Fibroblast of lung (primary cell): ENCODE measurements at regions not wholly inside any gene's neighbourhood (a gene's known extent, or its start where the extent isn't known, plus 50 kb on each side); places are given as distances from the start of the nearest gene placed in this dataset.

Experiments used
- DNase-seq, 2 donors: peaks; one replicate each; pipeline versions ENCODE4 v3.0.0 to v3.0.0-alpha.2; 2010; ENCODE audit warnings: low read depth in 2 of 2
- H2AFZ ChIP-seq: 2 replicates; pipeline ENCODE4 v1.5.1; 2012; ENCODE audit warnings: low read length, control low read depth, inconsistent platforms
- H3K27ac ChIP-seq: 2 replicates; pipeline ENCODE4 v1.5.1; 2011; ENCODE audit warnings: low read length, control low read depth; ENCODE audit not compliant: insufficient read depth
- H3K27me3 ChIP-seq: 2 replicates; pipeline ENCODE4 v1.5.1; 2011; ENCODE audit warnings: mild to moderate bottlenecking, low read length; ENCODE audit not compliant: control insufficient read depth, insufficient read depth
- H3K36me3 ChIP-seq: 2 replicates; pipeline ENCODE4 v1.5.1; 2011; ENCODE audit warnings: low read length; ENCODE audit not compliant: control insufficient read depth, insufficient read depth
- H3K4me1 ChIP-seq: 2 replicates; pipeline ENCODE4 v1.5.1; 2011; ENCODE audit warnings: low read length; ENCODE audit not compliant: control insufficient read depth, insufficient read depth; ENCODE audit errors: extremely low read depth
- H3K4me2 ChIP-seq: 2 replicates; pipeline ENCODE4 v1.5.1; 2011; ENCODE audit warnings: low read length, control low read depth; ENCODE audit not compliant: insufficient read depth; ENCODE audit errors: extremely low read depth
- H3K4me3 ChIP-seq, 4 experiments: fragments of 200-600 bp in 1 of 4; sonication (generic) in 1 of 4; replicated peaks in 1 of 4; 2 replicates each; pipeline ENCODE4 v1.5.1; 2011 to 2016; ENCODE audit warnings: low read length in 4 of 4, low read depth in 3 of 4, mild to moderate bottlenecking in 3 of 4, control low read depth in 2 of 4, inconsistent platforms in 1 of 4, mixed read lengths in 1 of 4; ENCODE audit not compliant: insufficient read depth in 1 of 4; ENCODE audit errors: control extremely low read depth in 1 of 4
- H3K79me2 ChIP-seq: 2 replicates; pipeline ENCODE4 v1.5.1; 2012; ENCODE audit warnings: mild to moderate bottlenecking, low read length, inconsistent platforms; ENCODE audit not compliant: control insufficient read depth, insufficient read depth
- H3K9ac ChIP-seq: 2 replicates; pipeline ENCODE4 v1.5.1; 2011; ENCODE audit warnings: mild to moderate bottlenecking, low read length, control low read depth; ENCODE audit not compliant: insufficient read depth
- H3K9me3 ChIP-seq: 2 replicates; pipeline ENCODE4 v1.5.1; 2012; ENCODE audit warnings: low read depth, low read length; ENCODE audit not compliant: control insufficient read depth, insufficient read depth
- H4K20me1 ChIP-seq: 2 replicates; pipeline ENCODE4 v1.5.1; 2011; ENCODE audit warnings: low read length; ENCODE audit not compliant: control insufficient read depth, insufficient read depth; ENCODE audit errors: extremely low read depth
- EZH2 ChIP-seq: IDR thresholded peaks from 2 replicates; pipeline ENCODE4 v1.5.1; 2012; ENCODE audit warnings: low read length, control low read depth, mild to moderate bottlenecking; ENCODE audit errors: missing control alignments
- TF ChIP-seq, protein P1 (sequence below), 2 donors: IDR thresholded peaks in 1 of 2; conservative IDR thresholded peaks in 1 of 2; 1 replicate in 1 of 2; 2 replicates in 1 of 2; pipeline ENCODE4 v1.5.1; 2011 to 2012; ENCODE audit warnings: low read length in 2 of 2, control low read depth in 1 of 2, inconsistent platforms in 1 of 2, low read depth in 1 of 2, mild to moderate bottlenecking in 1 of 2

DNA sequence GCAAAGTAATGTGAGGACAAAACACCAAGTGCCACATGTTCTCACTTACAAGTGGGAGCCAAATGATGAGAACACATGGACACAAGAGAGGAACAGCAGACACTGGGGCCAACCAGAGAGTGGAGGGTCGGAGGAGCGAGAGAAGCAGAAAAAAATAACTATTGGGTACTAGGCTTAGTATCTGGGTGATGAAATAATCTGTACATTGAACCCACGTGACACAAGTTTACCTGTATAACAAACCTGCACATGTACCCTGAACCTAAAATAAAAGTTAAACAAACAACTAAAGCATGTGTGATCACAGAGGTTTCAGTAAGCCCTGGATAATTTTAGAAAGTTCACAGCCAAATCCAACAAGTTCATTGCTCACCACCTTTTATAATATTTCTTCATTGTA, 160.1 kb downstream of the TENT4A start:
- no peak overlapping the region for H3K9ac ChIP-seq

DNA sequence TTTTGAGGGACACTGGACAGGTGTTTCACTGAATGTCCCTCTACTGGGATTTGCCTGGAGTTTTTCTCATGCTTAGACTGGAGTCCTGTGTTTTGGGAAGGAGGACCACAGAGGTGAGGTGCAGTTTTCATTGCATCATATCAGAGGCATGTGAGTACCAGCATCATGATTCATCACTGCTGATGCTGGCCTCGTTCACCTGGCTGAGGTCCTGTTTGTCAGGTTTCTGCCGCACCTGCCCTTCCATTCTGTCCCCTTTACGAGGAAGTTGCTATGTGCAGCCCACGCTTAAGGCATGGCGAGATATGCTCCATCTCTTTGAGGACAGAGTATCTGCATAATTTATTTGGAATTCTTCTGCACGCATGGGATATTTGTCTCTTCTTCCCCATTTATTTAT, 162.1 kb downstream of the TENT4A start:
- Histone ChIP-seq H3K79me2 (no peaks in the 10 kb centered on the region), H3K4me1 (no peaks in the 10 kb centered on the region), H3K27ac (no peak overlapping the region), H3K27me3 (no peaks in the 10 kb centered on the region), H4K20me1 (no peaks in the 10 kb centered on the region), H3K36me3 (no peaks in the 10 kb centered on the region), H3K4me3 (no peak overlapping the region), H3K4me2 (no peak overlapping the region), H3K9me3 (no peaks in the 10 kb centered on the region), H3K9ac (no peak overlapping the region), H2AFZ (no peak overlapping the region)
- TF ChIP-seq, protein P1, sequence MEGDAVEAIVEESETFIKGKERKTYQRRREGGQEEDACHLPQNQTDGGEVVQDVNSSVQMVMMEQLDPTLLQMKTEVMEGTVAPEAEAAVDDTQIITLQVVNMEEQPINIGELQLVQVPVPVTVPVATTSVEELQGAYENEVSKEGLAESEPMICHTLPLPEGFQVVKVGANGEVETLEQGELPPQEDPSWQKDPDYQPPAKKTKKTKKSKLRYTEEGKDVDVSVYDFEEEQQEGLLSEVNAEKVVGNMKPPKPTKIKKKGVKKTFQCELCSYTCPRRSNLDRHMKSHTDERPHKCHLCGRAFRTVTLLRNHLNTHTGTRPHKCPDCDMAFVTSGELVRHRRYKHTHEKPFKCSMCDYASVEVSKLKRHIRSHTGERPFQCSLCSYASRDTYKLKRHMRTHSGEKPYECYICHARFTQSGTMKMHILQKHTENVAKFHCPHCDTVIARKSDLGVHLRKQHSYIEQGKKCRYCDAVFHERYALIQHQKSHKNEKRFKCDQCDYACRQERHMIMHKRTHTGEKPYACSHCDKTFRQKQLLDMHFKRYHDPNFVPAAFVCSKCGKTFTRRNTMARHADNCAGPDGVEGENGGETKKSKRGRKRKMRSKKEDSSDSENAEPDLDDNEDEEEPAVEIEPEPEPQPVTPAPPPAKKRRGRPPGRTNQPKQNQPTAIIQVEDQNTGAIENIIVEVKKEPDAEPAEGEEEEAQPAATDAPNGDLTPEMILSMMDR (conservative IDR thresholded peaks at IDR 0.05 in 1 of 2, IDR thresholded peaks at IDR 0.05 in 1 of 2; ENCODE audit: low read depth in 1 of 2, low read length in 2 of 2) = no peak
- TF ChIP-seq EZH2 = no peak
- DNase-seq = no peak

More for the DNA sequence above, 160.1 kb downstream of the TENT4A start:
- H3K27me3 ChIP-seq = no peaks in the 10 kb centered on the region
- TF ChIP-seq, protein P1 (conservative IDR thresholded peaks at IDR 0.05 in 1 of 2, IDR thresholded peaks at IDR 0.05 in 1 of 2; ENCODE audit: low read depth in 1 of 2, low read length in 2 of 2) = no peak
- no peak for TF ChIP-seq EZH2
- H3K36me3 ChIP-seq = no peaks in the 10 kb centered on the region
- H3K27ac ChIP-seq = no peak overlapping the region
- H3K4me1 ChIP-seq = no peaks in the 10 kb centered on the region
- no peaks in the 10 kb centered on the region for H3K9me3 ChIP-seq
- no peak for DNase-seq
- no peaks in the 10 kb centered on the region for H3K79me2 ChIP-seq
- H3K4me3 ChIP-seq = no peak overlapping the region
- no peaks in the 10 kb centered on the region for H4K20me1 ChIP-seq
- H3K4me2 ChIP-seq = no peak overlapping the region
- H2AFZ ChIP-seq = no peak overlapping the region

DNA sequence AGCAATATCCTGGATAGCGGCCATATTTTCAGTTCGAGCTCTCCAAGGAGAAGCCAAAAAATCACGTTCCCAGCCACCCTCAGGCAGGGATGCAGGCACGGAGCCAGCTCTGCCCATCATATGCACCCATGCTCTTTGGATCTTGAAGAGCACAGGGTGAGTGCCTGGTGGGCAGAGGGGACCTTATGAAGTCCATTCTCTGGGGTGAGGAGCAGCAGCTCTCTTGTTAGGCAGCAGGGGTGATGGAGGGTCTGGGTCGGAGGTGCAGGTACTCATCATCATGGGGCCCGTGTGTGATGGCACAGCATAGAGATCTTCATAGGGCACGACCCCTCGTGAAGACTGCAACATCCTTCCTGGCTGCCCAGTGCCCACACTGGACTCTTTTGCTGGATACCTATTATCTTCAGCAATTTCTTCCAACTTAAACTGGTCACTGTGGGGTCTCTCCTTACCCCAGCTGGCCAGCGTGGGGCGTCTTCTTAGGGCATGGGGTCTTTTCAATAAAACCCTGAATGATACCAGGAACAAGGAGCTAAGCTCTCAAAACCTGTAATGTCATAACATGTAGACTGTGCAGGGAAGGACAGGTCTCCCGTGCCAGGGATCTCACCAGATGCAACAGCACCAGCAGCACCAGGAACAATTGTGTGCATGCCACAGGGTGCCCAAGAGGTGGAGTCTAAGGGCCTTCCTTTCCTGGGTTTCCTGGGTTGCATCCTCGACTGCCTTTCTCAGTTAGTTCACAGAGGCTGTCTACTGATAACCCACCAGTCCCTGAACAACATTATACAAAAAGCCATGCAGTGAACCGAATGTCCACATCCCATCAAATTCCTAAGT, 165.0 kb downstream of the TENT4A start:
- TF ChIP-seq, protein P1 (conservative IDR thresholded peaks at IDR 0.05 in 1 of 2, IDR thresholded peaks at IDR 0.05 in 1 of 2; ENCODE audit: low read depth in 1 of 2, low read length in 2 of 2) = no peak
- no peak for TF ChIP-seq EZH2
- Histone ChIP-seq H4K20me1 (no peaks in the 10 kb centered on the region), H3K4me1 (no peaks in the 10 kb centered on the region), H3K4me2 (no peak overlapping the region), H3K9me3 (no peaks in the 10 kb centered on the region), H3K27ac (no peak overlapping the region), H3K36me3 (no peaks in the 10 kb centered on the region), H3K27me3 (no peaks in the 10 kb centered on the region), H3K4me3 (no peak overlapping the region), H3K79me2 (no peaks in the 10 kb centered on the region), H3K9ac (no peak overlapping the region), H2AFZ (no peak overlapping the region)
- no peak for DNase-seq
